Esophagus squamous epithelium (tissue), 5 donors: ENCODE measurements at regions not wholly inside any gene's neighbourhood (a gene's known extent, or its start where the extent isn't known, plus 50 kb on each side); places are given as distances from the start of the nearest gene placed in this dataset.

ENCODE experiments used
- DNase-seq: peaks from one replicate; lab custom pipeline; 2025; lab: John Stamatoyannopoulos, UW
- H3K27ac ChIP-seq, 4 donors: fragments of 200-600 bp; sonication (generic); one replicate each; pipeline ENCODE4 v1.5.1; 2016 to 2019; ENCODE audit warnings: mild to moderate bottlenecking in 1 of 4
- H3K27me3 ChIP-seq, 4 donors: fragments of 200-600 bp; sonication (generic); 1 replicate in 3 of 4; 2 replicates in 1 of 4; pipeline versions ENCODE4 v1.5.1 to v1.6.0; 2017 to 2021; ENCODE audit warnings: antibody characterized with exemption in 1 of 4
- H3K36me3 ChIP-seq, 3 donors: fragments of 200-600 bp; sonication (generic); one replicate each; pipeline ENCODE4 v1.5.1; 2016 to 2019
- H3K4me1 ChIP-seq, 3 donors: fragments of 200-600 bp; sonication (generic); one replicate each; pipeline ENCODE4 v1.5.1; 2017 to 2019
- H3K4me3 ChIP-seq, 4 donors: fragments of 200-600 bp; sonication (generic); 1 replicate in 3 of 4; 2 replicates in 1 of 4; pipeline ENCODE4 v1.5.1; 2016 to 2019; ENCODE audit warnings: mild to moderate bottlenecking in 2 of 4, moderate library complexity in 1 of 4
- H3K9me3 ChIP-seq, 3 donors: fragments of 200-600 bp; sonication (generic); one replicate each; pipeline ENCODE4 v1.5.1; 2016 to 2019
- CTCF ChIP-seq, 6 experiments: fragments of 450-650 bp in 4 of 6; fragments of 200-600 bp in 2 of 6; sonication (generic) in 2 of 6; IDR thresholded peaks; one replicate each; pipeline ENCODE4 v1.5.1; 2016 to 2019; ENCODE audit warnings: antibody characterized with exemption in 6 of 6, mild to moderate bottlenecking in 4 of 6, moderate library complexity in 4 of 6
- POLR2A ChIP-seq, 4 donors: fragments of 450-650 bp; IDR thresholded peaks; one replicate each; pipeline ENCODE4 v1.6.1; 2017; ENCODE audit warnings: antibody characterized with exemption in 4 of 4, mild to moderate bottlenecking in 4 of 4, moderate library complexity in 3 of 4
- WGBS, 2 donors: methylation state at CpG; one replicate each; pipeline ENCODE4 v1.1.5; 2018; 5-methylcytosine and 5-hydroxymethylcytosine counted together
- intact Hi-C: fragments of 100-400 bp; cut with DNase I; formaldehyde crosslinking; loops from one replicate; pipeline ENCODE4 v1.15.0; 2022
- donor health status: DM: yes; HTN: yes; CAD: no.

- H3K36me3 ChIP-seq, result no peaks in the 10 kb centered on the region
- no peak overlapping the region for H3K4me3 ChIP-seq
- H3K9me3 ChIP-seq, result no peaks in the 10 kb centered on the region
- peaks cover 0 to 7% (median 0%) of the 10 kb centered on the region in 3 donors for H3K4me1 ChIP-seq
- H3K27me3 ChIP-seq, result no peaks in the 10 kb centered on the region
- DNase-seq, result no peak
- intact Hi-C loops, result no loop called here
- H3K27ac ChIP-seq, result no peak overlapping the region
- TF ChIP-seq POLR2A (IDR thresholded peaks at IDR 0.05) (no peak), CTCF (IDR thresholded peaks at IDR 0.05) (no peak)
- WGBS, 2 donors, result 84 to 86% methylated on average over 5 of the region's 5 CpGs
Observed at GRCh38 chr13:22092791-22093560, 422.1 kb downstream of the FGF9 start.

- no peak for TF ChIP-seq CTCF (IDR thresholded peaks at IDR 0.05)
- TF ChIP-seq POLR2A (IDR thresholded peaks at IDR 0.05), result no peak
- no peak for DNase-seq
- intact Hi-C loops, result no loop called here
- Histone ChIP-seq H3K27ac (no peak overlapping the region), H3K4me1 (peaks cover 0 to 7% (median 0%) of the 10 kb centered on the region in 3 donors), H3K4me3 (no peak overlapping the region), H3K9me3 (no peaks in the 10 kb centered on the region), H3K27me3 (no peaks in the 10 kb centered on the region), H3K36me3 (no peaks in the 10 kb centered on the region)
- 82 to 86% methylated on average over 2 to 3 of the region's 3 CpGs for WGBS, 2 donors
Observed at GRCh38 chr13:22095794-22096193, 424.9 kb downstream of the FGF9 start.

GRCh38 chr13:22099585-22099984 is 428.7 kb downstream of the FGF9 start:
- Histone ChIP-seq H3K9me3 (no peaks in the 10 kb centered on the region), H3K27ac (no peak overlapping the region), H3K36me3 (no peaks in the 10 kb centered on the region), H3K4me3 (no peak overlapping the region), H3K27me3 (no peaks in the 10 kb centered on the region), H3K4me1 (no peaks in the 10 kb centered on the region)
- no peak for DNase-seq
- no peak for TF ChIP-seq CTCF (IDR thresholded peaks at IDR 0.05)
- no peak for TF ChIP-seq POLR2A (IDR thresholded peaks at IDR 0.05)
- intact Hi-C loops, result no loop called here

GRCh38 chr13:22102271-22102670 is 431.4 kb downstream of the FGF9 start:
- H3K9me3 ChIP-seq, result no peaks in the 10 kb centered on the region
- TF ChIP-seq CTCF (IDR thresholded peaks at IDR 0.05) (no peak), POLR2A (IDR thresholded peaks at IDR 0.05) (no peak)
- H3K4me1 ChIP-seq, result peaks cover 0 to 2% (median 0%) of the 10 kb centered on the region in 3 donors
- no peak overlapping the region for H3K27ac ChIP-seq
- no peaks in the 10 kb centered on the region for H3K27me3 ChIP-seq
- no peak overlapping the region for H3K4me3 ChIP-seq
- intact Hi-C loops, result no loop called here
- no peaks in the 10 kb centered on the region for H3K36me3 ChIP-seq
- no peak for DNase-seq
- 77 to 91% methylated on average over 1 of the region's 1 CpG for WGBS, 2 donors

- intact Hi-C loops, result no loop called here
- H3K4me1 ChIP-seq, result peaks cover 0 to 13% (median 0%) of the 10 kb centered on the region in 3 donors
- no peak for DNase-seq
- H3K4me3 ChIP-seq, result no peak overlapping the region
- H3K27ac ChIP-seq, result no peak overlapping the region
- H3K36me3 ChIP-seq, result no peaks in the 10 kb centered on the region
- H3K9me3 ChIP-seq, result no peaks in the 10 kb centered on the region
- TF ChIP-seq CTCF (IDR thresholded peaks at IDR 0.05) (no peak), POLR2A (IDR thresholded peaks at IDR 0.05) (no peak)
- 66 to 76% methylated on average over 7 to 9 of the region's 10 CpGs for WGBS, 2 donors
- H3K27me3 ChIP-seq, result no peaks in the 10 kb centered on the region
Observed at GRCh38 chr13:22103046-22104027, 432.5 kb downstream of the FGF9 start.
